Stromal cell of bone marrow (primary cell): ENCODE measurements at regions not wholly inside any gene's neighbourhood (a gene's known extent, or its start where the extent isn't known, plus 50 kb on each side); places are given as distances from the start of the nearest gene placed in this dataset.

Experiments
- DNase-seq: peaks from one replicate; pipeline ENCODE4 v3.0.0-alpha.2; 2012; ENCODE audit warnings: low read depth

DNA sequence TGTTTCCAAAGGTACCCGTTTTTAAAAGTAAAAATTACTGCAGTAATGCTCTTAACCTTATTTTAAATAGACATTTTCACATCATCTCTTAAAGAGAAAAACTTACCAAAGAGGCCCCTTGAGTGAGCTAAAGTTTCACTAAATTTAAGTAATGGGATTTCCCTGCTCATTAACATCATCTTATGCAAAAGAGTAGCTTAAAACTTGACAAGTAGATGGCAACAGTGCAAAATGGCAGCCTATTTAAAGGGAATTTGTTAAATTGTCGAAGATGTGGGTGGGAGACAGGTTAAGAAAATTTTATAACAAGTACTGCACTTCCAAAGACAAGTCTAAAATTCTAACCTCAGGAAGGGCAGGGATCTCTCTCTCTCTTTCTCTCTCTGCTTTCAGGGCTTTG lies 271.7 kb upstream of the LDB2 start:
- DNase-seq = no peak

- no peak for DNase-seq
These were observed 271.3 kb upstream of the LDB2 start for GRCh38 chr4:17169699-17170098.

- peak; percentile 81 for DNase-seq
These were observed 270.1 kb upstream of the LDB2 start for GRCh38 chr4:17168571-17168970.

- no peak for DNase-seq
These were observed 268.5 kb upstream of the LDB2 start for GRCh38 chr4:17166954-17167353.

DNA sequence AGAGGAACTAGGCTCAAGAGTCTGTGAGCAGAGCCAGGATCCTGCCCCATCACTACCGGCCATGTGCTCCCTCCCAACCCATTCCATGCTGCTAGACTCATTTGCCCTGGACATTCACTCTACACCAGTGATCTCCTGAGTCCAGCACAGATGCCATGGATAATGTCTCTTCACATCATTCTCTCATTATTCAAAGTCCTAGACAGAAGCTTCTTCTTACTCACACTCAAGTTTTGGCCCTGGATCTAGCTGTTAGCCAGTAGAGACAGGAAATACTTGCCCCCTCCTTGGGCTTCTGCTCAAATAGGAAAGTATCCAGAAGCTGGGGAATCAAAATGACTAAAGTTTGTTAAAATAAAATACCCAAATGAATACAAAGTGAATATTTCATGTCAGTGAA lies 266.8 kb upstream of the LDB2 start:
- peak; percentile 45 for DNase-seq

- DNase-seq = no peak
These were observed 266.2 kb upstream of the LDB2 start for GRCh38 chr4:17164666-17165065.

- no peak for DNase-seq
These were observed 264.8 kb upstream of the LDB2 start for GRCh38 chr4:17163156-17163771.

DNA sequence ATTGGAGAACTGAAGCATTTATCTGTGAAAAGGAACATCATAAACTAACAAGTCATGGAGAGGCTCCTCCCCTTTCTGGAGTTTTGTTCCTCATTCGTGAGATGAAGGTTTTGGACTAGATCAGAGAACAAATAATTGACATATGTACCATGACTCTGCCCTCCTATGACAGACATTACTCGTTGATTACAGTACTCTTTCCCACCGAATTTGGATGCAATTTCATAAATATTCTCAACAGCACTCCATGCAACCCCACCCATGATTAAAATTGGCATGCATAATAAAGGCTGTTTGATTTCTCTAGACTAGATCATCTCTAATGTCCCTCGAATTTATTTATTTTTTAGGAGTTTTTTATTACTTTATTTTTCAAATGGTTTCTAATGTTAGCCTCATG lies 258.9 kb upstream of the LDB2 start:
- no peak for DNase-seq

GRCh38 chr4:17155486-17155885 lies 257.0 kb upstream of the LDB2 start:
- no peak for DNase-seq

DNA sequence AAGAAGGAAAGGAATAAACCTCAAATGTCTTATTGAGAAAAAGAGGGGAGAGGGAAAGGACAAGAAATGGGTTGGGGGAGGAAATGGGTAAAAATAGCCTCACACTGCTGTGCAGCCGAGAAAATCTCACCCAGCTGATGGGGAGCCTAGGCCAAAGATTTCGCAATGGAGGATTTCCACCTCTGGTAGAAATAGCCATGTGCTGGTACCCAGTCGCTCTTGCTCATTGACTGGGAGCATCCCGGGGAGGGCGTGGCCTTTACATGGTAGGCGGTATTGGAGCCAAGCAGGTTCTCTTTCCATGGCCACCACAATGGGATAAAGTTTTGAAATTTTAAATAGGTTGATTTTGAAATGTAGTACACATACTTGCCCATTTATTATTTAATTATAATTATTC lies 255.1 kb upstream of the LDB2 start:
- DNase-seq = no peak

DNA sequence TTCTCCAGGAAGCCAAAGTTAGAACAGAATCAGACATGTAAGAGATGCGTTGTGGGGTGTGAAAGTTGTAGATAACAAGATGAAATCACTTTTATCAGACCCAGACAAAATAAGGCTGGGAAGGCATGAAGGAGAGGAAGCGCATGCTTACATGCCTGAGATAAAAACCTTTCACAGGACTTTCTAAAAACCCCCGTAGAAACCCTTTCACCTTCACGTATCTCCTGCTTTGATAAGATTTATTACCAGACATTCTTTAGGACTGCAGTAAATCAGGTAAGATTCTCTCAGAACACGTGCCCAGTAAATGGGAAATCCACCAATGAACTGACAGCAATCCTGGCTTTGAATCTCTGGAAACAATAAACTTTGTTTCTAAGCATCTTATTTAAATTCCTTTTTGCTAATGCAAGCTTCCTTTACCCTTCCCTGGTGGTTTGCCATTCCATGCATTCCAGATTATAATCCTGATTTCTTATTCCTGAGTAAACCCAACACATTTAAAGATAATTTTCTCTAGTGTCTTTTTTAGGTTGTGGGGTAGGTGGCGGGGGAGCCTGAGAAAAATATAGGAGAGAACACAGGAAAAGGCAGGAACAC lies 254.6 kb upstream of the LDB2 start:
- no peak for DNase-seq

DNA sequence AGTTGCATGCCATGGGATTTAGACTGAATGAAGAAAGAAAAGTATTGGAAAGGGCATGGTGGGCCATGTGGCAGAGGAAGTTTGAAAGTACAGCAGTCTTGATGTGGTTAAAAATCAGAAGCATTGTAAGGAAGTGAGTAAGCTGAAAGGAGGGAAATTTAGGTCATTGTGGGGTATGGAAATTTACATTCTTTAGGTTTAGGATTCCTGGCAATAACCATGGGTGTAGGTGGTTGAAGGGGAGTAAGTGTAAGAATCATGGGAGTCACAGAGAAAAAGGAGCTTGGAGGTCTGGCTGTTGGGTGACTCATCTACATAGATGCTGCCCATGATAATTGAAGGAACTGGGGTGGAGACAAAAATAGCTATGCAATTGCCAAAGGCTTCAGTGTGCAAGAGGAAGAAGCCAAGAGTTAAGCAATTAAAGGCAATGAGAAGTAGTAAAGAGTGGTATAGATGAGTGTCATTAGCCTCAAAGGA lies 243.8 kb upstream of the LDB2 start:
- DNase-seq = peak; percentile 79

DNA sequence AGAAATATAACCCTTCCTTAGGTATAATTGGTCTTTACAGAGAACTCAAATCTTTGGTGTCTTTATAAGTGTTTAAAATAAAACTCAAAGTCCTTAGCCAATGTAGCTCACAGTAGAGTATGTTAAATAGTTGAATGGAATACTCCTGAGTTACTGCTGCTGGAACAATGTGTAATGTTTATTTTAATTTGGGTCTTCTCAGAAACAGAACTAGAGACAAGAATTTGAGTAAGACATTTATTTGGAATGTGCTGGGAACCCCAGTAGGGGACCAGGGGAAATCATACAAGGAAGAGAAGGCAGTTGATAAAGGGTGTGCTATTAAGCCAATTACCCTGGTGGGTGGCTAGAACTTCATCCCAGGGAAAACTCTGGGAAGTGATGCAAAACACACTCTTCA lies 240.4 kb upstream of the LDB2 start:
- no peak for DNase-seq

DNA sequence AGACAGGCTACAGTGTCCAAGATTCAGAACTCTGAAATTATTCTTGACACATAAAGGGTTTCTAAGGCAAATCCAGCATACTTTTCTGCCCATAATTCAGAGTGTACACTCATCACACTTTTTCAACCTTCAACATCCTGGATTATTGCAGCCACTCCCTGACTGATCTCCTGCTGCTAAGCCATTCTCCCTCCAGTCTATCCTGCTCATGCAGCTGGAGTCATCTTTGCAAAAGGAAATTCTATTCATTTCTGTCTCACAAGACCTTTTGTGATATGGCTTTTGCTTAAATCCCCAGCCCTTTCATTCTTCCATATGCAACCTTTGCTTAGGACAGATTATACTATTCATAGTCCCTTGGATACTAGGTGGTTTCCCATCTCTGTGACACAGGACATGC lies 236.1 kb upstream of the LDB2 start:
- DNase-seq = no peak

- DNase-seq = no peak
These were observed 235.7 kb upstream of the LDB2 start for GRCh38 chr4:17134100-17134499.

GRCh38 chr4:17132226-17132625 lies 233.8 kb upstream of the LDB2 start:
- DNase-seq = no peak

DNA sequence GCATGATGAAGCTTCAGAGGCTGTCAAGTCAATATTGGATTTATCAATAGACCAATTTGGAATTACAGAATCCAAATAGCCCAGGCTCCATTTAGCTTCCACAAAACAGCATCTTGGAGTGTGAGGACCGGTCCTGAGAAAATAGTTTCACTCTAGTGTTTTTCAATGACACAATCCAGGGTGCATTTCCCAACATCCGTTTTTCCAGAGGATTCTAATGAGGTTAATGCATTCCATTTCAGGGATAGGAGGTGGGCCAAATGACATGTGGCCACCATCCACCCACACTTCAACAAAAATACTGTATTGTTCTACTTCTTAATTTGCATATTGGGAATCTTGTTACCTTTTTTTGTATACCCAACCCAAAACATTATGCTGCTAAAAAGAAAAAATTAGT lies 229.8 kb upstream of the LDB2 start:
- DNase-seq = peak; percentile 14

GRCh38 chr4:17126321-17126966 lies 228.0 kb upstream of the LDB2 start:
- DNase-seq = no peak

- no peak for DNase-seq
These were observed 226.3 kb upstream of the LDB2 start for GRCh38 chr4:17124767-17125166.

GRCh38 chr4:17120761-17121160 lies 222.3 kb upstream of the LDB2 start:
- DNase-seq = no peak

DNA sequence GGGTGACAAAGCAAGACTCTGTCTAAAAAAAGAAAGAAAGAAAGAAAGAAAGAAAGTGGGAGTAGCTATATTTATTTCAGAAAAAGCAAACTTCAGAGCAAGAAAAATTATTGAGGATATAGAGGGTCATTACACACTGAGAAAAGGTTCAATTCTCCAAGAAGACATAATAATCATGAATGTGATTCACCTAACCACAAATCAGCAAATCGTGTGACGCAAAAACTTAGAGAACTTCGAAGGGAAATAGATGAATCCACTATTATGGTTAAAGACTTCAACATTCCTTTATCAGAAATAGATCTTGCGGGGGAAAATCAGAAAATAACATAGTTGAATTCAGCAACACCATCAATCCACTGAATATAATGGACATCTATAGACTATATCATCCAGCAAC lies 219.3 kb upstream of the LDB2 start:
- DNase-seq = peak; percentile 13

DNA sequence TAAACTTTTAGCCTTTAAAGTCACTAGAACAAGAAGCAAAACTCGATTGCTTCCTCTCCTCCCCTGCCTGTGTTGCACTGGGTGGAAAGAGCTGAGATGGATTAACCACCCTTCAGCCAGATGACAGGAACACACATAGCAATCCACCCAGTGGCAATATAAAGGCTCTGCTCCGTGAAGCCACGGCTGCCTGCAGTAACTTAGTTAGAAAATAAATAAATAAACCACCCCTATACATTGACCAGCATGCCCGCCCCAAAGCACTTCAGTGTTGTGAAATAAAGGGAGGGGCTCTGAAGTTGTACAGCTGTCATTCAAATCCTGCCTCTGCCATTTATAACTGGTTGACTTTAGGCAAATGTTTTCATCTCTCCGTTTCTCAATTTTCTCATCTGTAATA lies 217.1 kb upstream of the LDB2 start:
- no peak for DNase-seq

GRCh38 chr4:17112292-17112659 lies 213.8 kb upstream of the LDB2 start:
- no peak for DNase-seq

GRCh38 chr4:17109126-17109525 lies 210.7 kb upstream of the LDB2 start:
- no peak for DNase-seq
